ENCODE measurements at regions not wholly inside any gene's neighbourhood (a gene's known extent, or its start where the extent isn't known, plus 50 kb on each side); places are given as distances from the start of the nearest gene placed in this dataset.
"Not testable (repeated sequence)": the region's sequence is repeated elsewhere in the genome, so short reads cannot be mapped to it uniquely, and the experiment has no call there.

GRCh38 chr7:93048136-93048930 lies 69.4 kb downstream of the SAMD9 start:
- DNase-seq (ENCODE audit: low read depth in 2 of 2): no peak

DNA sequence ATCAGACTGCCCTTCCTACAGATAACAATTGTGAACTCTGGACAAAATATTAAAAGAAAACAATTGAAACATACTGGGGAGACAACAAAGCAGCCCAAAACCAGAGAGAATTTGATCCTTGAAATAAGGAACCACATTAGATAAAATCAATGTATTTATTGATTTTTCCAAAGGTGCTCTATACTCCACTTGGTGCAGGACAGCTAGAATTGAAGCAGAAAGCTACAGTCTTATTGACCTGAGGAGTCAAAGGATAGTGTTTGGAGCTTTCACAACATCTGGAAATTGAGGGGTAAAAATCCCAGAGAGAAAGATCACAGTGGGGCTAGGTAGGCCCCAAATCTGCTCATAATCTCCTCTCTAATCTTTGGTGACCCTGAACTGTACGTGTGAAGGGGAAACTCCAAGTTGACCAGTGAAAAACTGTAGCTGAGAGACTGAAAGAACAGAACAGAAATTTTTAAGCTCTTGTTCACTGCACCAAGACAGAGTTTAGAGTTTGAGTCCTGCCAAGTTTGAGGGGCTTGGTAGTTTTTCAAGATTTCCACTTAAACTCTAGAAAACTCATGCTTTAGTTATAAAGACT lies 70.2 kb downstream of the SAMD9 start:
- no peak for DNase-seq (ENCODE audit: low read depth in 2 of 2)

DNA sequence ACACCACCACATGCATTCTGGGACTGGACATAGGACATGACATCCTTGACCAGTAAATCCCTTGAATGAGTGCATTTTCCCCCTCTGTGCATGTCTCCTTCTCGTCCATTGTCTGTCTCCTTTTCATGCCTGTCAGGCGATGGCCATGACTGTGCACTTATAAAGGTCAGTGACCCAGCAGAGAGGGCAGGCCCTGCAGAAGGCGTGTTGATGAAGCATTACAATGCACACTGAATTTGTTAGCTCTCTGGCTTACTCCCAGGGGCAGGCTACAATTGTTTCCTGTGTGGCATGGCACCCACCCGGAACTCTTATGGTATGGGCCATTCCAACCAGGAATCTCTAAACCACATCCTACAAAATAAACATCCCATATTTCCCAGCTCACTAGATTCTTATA lies 71.1 kb downstream of the SAMD9 start:
- DNase-seq (ENCODE audit: low read depth in 2 of 2): no peak

- DNase-seq (ENCODE audit: low read depth in 2 of 2): no peak
Observed at GRCh38 chr7:93044147-93044810, 73.5 kb downstream of the SAMD9 start.

DNA sequence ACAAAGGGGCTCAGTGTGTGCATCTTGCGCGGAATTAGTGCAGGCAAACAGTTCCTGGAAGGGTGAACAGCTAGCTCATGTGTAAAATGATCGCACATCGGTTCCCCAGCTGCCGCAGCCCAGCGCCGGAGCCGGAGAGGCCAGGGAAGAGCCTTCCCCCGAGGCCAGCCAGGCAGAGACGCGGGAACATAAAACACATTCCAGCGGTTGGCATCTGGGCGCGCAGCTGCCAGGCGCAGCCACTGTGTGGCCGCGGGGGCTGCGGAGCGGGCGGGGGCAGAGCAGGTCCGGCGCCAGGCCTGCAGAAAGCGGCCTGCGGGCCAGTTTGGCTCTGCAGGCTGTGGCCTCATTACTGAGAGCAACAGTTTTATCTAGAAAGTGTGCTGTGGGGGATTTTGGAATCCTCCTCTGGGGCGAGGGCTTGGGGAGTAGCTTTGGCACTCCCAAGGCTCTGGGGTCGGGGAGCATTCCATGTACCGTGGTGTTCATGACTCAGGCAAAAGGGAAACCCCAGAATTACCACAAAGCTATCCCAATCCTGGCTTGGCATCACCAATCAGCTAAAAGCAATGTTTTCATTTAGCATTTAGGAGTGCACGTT lies 74.3 kb downstream of the SAMD9 start:
- DNase-seq (ENCODE audit: low read depth in 2 of 2): no peak

DNA sequence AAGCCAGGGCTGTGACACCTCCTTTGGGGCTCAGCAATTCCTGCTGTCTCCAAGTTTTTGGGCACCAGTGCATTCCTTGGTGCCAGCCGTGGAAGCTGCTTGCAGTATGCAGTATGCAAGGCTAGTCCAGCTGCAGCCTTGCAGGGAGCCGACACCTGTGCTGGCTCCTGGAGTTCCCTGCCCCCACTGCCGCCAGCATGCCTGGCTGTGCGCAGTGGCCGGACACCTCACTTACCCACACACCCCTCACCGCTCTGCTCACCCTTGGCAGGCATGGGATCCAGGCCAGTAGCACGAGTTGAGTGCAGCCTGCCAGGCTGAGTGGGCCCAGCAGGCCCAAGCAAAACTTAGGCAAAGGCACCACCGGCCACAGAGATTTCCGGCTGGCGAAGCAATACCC lies 77.4 kb downstream of the SAMD9 start:
- no peak for DNase-seq (ENCODE audit: low read depth in 2 of 2)

DNA sequence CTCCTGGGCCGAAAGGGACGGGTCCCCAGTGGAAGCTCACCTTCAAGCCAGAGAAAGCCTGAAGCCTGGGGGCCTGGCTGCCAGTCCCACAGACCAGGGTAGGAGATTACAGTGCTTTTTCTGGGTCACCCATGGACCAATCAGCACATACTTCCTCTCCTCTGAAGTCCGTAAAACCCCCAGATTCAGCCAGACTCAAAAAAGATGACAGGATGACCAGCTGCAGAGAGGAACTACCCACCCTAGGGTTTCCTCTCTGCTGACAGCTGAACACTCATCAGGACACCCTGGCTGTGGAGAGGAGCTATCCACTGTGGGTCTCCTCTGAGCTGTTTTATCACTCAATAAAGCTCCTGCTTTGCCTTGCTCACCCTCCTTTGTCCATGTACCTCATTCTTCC lies 78.0 kb downstream of the SAMD9 start:
- DNase-seq (ENCODE audit: low read depth in 2 of 2): no peak

- DNase-seq (ENCODE audit: low read depth in 2 of 2): no peak
Observed at GRCh38 chr7:93039282-93039681, 78.5 kb downstream of the SAMD9 start.

- DNase-seq (ENCODE audit: low read depth in 2 of 2): no peak
Observed at GRCh38 chr7:93036807-93037206, 81.0 kb downstream of the SAMD9 start.

DNA sequence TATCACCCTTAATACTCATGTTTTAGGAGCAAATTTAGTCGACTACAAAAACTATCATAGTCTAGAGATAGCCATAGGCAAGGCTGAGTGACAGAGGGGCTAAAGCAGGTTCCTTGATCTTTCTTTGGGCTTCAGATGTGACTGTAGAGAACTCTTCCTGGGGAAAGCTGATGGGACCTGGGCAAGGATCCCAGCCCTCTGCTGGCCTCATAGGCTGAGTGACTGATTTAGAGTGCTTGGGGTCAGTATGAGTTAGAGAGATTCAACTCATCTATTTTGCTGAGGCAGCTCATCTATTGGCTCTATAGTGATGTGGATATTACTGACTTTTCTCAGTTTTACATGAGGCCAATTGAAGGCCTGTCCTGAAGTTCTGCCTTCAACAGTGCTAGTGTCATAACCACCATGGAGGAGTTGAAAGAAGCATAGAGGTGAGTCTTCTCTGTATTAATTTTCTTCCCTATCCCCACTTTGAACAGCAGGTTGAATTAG lies 81.6 kb downstream of the SAMD9 start:
- no peak for DNase-seq (ENCODE audit: low read depth in 2 of 2)

- DNase-seq (ENCODE audit: low read depth in 2 of 2): no peak
Observed at GRCh38 chr7:93031795-93032194, 86.0 kb downstream of the SAMD9 start.

DNA sequence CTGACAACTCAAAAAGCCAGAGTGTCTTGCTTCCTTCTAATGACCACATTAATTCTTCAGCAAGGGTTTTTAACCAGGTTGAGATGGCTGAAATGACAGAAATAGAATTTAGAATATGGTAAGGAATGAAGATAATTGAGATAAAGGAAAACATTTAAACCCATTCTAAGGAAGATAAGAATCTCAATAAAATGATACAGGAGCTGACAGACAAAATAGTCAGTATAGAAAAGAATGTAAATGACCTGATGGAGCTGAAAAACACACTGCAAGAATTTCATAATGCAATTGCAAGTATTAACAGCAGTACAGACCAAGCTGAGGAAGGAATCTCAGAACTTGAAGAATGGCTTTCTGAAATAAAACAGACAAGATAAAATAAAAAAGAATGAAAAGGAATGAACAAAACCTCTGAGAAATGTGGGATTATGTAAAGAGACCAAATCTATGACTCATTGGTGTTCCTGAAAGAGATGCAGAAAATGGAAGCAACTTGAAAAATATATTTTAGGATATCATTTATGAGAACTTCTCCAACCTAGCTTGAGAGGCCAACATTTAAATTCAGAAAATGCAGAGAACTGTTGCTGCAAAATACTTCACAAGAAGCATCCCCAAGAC lies 87.1 kb downstream of the SAMD9 start:
- no peak for DNase-seq (ENCODE audit: low read depth in 2 of 2)

DNA sequence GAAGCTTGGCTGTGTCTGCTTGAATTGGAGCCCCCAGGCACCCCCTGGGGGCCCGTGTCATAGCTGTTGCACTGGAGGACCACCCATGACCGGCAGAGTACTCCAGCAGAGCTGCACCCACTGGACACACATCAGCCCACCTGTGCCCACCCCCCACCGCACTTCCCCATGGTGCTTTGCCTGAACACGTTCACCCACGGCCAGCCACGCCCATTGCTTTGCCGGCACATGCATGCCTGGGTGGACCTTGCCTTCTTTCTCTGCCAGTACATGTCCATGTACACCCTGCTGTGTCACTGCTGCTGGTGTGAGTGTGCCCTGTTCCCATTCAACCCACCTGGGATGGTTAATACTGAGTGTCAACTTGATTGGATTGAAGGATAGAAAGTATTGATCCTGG lies 88.7 kb downstream of the SAMD9 start:
- no peak for DNase-seq (ENCODE audit: low read depth in 2 of 2)

DNA sequence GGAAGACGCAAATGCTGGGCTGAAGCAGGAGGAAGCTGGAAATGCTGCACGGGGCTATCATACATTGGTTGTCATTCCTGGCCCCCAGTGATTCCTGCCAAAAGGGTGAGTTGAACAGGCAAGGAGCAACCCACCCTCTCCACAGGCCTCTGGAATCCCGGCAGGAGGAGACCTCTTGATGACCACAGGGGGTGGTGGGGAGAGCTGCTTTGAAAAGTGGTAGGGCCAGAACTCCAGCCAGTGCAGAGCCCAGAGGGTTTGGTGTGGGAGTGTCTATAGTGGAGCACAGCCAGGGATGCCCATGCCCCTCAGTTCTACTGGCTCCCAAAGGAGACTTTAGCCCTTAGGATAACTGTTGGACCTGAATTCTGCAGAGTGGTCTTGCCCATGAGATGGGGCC lies 89.2 kb downstream of the SAMD9 start:
- DNase-seq (ENCODE audit: low read depth in 2 of 2): no peak

- DNase-seq (ENCODE audit: low read depth in 2 of 2): no peak
Observed at GRCh38 chr7:93027044-93027443, 90.7 kb downstream of the SAMD9 start.

- DNase-seq (ENCODE audit: low read depth in 2 of 2): no peak
Observed at GRCh38 chr7:93026425-93026824, 91.4 kb downstream of the SAMD9 start.

GRCh38 chr7:93025389-93025788 lies 92.4 kb downstream of the SAMD9 start:
- DNase-seq (ENCODE audit: low read depth in 2 of 2): no peak

DNA sequence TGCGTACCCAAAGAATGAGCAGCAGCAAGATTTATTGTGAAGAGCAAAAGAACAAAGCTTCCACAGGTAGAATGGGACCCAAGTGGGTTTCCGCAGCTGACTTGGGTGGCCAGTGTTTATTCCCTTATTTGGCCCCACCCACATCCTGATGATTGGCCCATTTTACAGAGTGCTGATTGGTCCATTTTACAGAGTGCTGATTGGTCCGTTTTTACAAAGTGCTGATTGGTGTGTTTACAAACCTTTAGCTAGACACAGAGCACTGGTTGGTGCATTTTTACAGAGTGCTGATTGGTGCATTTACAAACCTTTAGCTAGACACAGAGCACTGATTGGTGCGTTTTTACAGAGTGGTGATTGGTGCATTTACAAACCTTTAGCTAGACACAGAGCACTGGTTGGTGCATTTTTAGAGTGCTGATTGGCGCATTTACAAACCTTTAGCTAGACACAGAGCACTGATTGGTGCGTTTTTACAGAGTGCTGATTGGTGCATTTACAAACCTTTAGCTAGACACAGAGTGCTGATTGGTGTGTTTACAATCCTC lies 94.8 kb downstream of the SAMD9 start:
- DNase-seq (ENCODE audit: low read depth in 2 of 2): not testable (repeated sequence)

DNA sequence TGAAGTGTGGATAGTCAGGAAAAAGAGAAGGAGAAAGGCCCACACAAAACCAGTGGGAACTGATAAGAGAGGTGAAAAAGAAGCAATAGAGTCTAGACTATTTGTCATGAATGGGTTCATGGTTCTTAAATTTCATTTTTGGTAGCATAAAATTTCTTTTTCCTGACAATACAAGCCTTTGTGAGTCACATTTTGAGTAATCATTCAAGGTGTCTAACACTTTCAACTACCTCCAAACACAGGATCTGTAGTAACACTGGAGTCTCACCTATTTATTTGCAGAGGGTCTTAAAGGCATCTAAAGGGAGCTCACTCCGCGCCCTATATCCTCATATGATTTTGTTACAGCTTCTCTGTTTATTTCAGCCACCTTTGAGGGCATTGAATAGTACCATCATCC lies 96.0 kb downstream of the SAMD9 start:
- DNase-seq (ENCODE audit: low read depth in 2 of 2): no peak

DNA sequence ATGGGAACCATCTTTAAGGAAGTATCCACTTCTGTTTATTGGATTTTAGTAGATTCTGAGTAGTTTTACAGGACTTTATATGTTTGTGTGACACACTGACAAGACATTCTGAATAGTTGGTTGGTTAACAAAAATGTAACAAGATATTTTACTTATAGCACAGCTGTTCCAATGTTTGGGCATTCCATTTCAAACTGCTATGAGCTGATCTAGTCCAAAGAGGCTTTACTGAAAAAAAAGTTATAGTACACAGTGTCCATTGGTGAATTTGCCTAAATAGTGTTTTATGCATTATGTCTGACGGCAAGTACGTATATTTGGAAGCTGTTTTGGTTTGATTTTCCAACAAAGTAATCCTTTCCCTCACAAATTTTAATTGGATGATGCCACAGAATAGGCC lies 99.1 kb downstream of the SAMD9 start:
- no peak for DNase-seq (ENCODE audit: low read depth in 2 of 2)

- no peak for DNase-seq (ENCODE audit: low read depth in 2 of 2)
Observed at GRCh38 chr7:93016681-93017381, 100.9 kb downstream of the SAMD9 start.
